Esophagus muscularis mucosa (tissue), 3 donors: ENCODE measurements at regions not wholly inside any gene's neighbourhood (a gene's known extent, or its start where the extent isn't known, plus 50 kb on each side); places are given as distances from the start of the nearest gene placed in this dataset.

Experiments
- CTCF ChIP-seq, 3 experiments: fragments of 200-600 bp in 2 of 3; fragments of 450-650 bp in 1 of 3; sonication (generic) in 2 of 3; IDR thresholded peaks; one replicate each; pipeline ENCODE4 v1.5.1; 2017 to 2019; ENCODE audit warnings: antibody characterized with exemption in 3 of 3, mild to moderate bottlenecking in 2 of 3, moderate library complexity in 1 of 3
- POLR2A ChIP-seq: fragments of 450-650 bp; IDR thresholded peaks from one replicate; pipeline ENCODE4 v1.6.1; 2017; ENCODE audit warnings: antibody characterized with exemption, moderate library complexity, mild to moderate bottlenecking, low read depth
- POLR2AphosphoS5 ChIP-seq, 2 donors: sonication (generic); formaldehyde crosslinking; IDR thresholded peaks; one replicate each; pipeline ENCODE4 v1.6.1; 2017; ENCODE audit warnings: antibody characterized with exemption in 2 of 2

GRCh38 chr1:245074232-245074747 is 80.5 kb upstream of the KIF26B start:
- no peak for TF ChIP-seq CTCF (IDR thresholded peaks at IDR 0.05)
- no peak for TF ChIP-seq POLR2A
- no peak for TF ChIP-seq POLR2AphosphoS5 (IDR thresholded peaks at IDR 0.05)
